ENCODE measurements at regions not wholly inside any gene's neighbourhood (a gene's known extent, or its start where the extent isn't known, plus 50 kb on each side); places are given as distances from the start of the nearest gene placed in this dataset.

- TF ChIP-seq POLR2A (IDR thresholded peaks at IDR 0.05; ENCODE audit: low read length), result no peak
- TF ChIP-seq GATA1 (IDR thresholded peaks at IDR 0.05; ENCODE audit: low read depth, low read length), result no peak
Measured at GRCh38 chr5:56358703-56359681, 125.9 kb upstream of the ANKRD55 start.

All from erythroblast (primary cell).